Breast epithelium (tissue), 4 donors: ENCODE measurements at regions not wholly inside any gene's neighbourhood (a gene's known extent, or its start where the extent isn't known, plus 50 kb on each side); places are given as distances from the start of the nearest gene placed in this dataset.

Experiments
- DNase-seq, 2 donors: peaks; one replicate each; pipeline ENCODE4 v3.0.0-alpha.2; 2019; ENCODE audit warnings: low spot score in 2 of 2
- H3K27ac ChIP-seq, 2 donors: fragments of 200-600 bp; sonication (generic) in 1 of 2; one replicate each; pipeline ENCODE4 v1.5.1; 2016 to 2019; ENCODE audit warnings: mild to moderate bottlenecking in 1 of 2
- H3K27me3 ChIP-seq, 2 donors: fragments of 200-600 bp; sonication (generic) in 1 of 2; one replicate each; pipeline versions ENCODE4 v1.5.1 to v1.6.0; 2017 to 2019; ENCODE audit warnings: control low read depth in 1 of 2, mild to moderate bottlenecking in 1 of 2
- H3K36me3 ChIP-seq: fragments of 200-600 bp; one replicate; pipeline ENCODE4 v1.5.1; 2019
- H3K4me1 ChIP-seq, 2 donors: fragments of 200-600 bp; sonication (generic); one replicate each; pipeline ENCODE4 v1.5.1; 2016 to 2019; ENCODE audit warnings: control low read depth in 1 of 2
- H3K4me3 ChIP-seq, 3 donors: fragments of 200-600 bp; sonication (generic); 1 replicate in 2 of 3; 2 replicates in 1 of 3; pipeline ENCODE4 v1.5.1; 2016 to 2019; ENCODE audit warnings: mild to moderate bottlenecking in 3 of 3, moderate library complexity in 2 of 3
- H3K9me3 ChIP-seq, 2 donors: fragments of 200-600 bp; sonication (generic) in 1 of 2; one replicate each; pipeline ENCODE4 v1.5.1; 2016 to 2019; ENCODE audit warnings: control low read depth in 1 of 2
- CTCF ChIP-seq, 3 donors: fragments of 450-650 bp; IDR thresholded peaks; one replicate each; pipeline ENCODE4 v1.5.1; 2016 to 2017; ENCODE audit warnings: antibody characterized with exemption in 3 of 3, mild to moderate bottlenecking in 3 of 3, moderate library complexity in 3 of 3
- POLR2A ChIP-seq: fragments of 450-650 bp; IDR thresholded peaks from one replicate; pipeline ENCODE4 v1.6.1; 2016; ENCODE audit warnings: antibody characterized with exemption, mild to moderate bottlenecking, moderate library complexity
- POLR2AphosphoS5 ChIP-seq, 3 donors: sonication (generic); formaldehyde crosslinking; IDR thresholded peaks; one replicate each; pipeline ENCODE4 v1.6.1; 2017; ENCODE audit warnings: antibody characterized with exemption in 3 of 3
- intact Hi-C: fragments of 100-400 bp; cut with DNase I; formaldehyde crosslinking; loops from one replicate; pipeline ENCODE4 v1.15.1; 2023; ENCODE audit warnings: low total_unique reads

- H3K4me1 ChIP-seq: no peaks in the 10 kb centered on the region
- no peak overlapping the region for H3K27ac ChIP-seq
- H3K27me3 ChIP-seq: no peaks in the 10 kb centered on the region
- DNase-seq: no peak
- intact Hi-C loops: no loop called here
- H3K36me3 ChIP-seq: no peaks in the 10 kb centered on the region
- no peaks in the 10 kb centered on the region for H3K9me3 ChIP-seq
- TF ChIP-seq POLR2AphosphoS5 (IDR thresholded peaks at IDR 0.05) (no peak), CTCF (IDR thresholded peaks at IDR 0.05) (no peak), POLR2A (no peak)
- no peak overlapping the region for H3K4me3 ChIP-seq
Observed at GRCh38 chr6:50961611-50962010, 142.9 kb downstream of the TFAP2B start.

- no peak for DNase-seq
- no peak overlapping the region for H3K27ac ChIP-seq
- no peak for TF ChIP-seq POLR2A
- TF ChIP-seq POLR2AphosphoS5 (IDR thresholded peaks at IDR 0.05): no peak
- no peak for TF ChIP-seq CTCF (IDR thresholded peaks at IDR 0.05)
- H3K36me3 ChIP-seq: no peaks in the 10 kb centered on the region
- no peak overlapping the region for H3K4me3 ChIP-seq
- H3K27me3 ChIP-seq: no peaks in the 10 kb centered on the region
- H3K9me3 ChIP-seq: no peaks in the 10 kb centered on the region
- H3K4me1 ChIP-seq: no peaks in the 10 kb centered on the region
- intact Hi-C loops: no loop called here
Observed at GRCh38 chr6:50962213-50962759, 143.6 kb downstream of the TFAP2B start.

- TF ChIP-seq POLR2AphosphoS5 (IDR thresholded peaks at IDR 0.05) (no peak), POLR2A (no peak), CTCF (IDR thresholded peaks at IDR 0.05) (no peak)
- Histone ChIP-seq H3K27ac (no peak overlapping the region), H3K27me3 (no peaks in the 10 kb centered on the region), H3K4me1 (no peaks in the 10 kb centered on the region), H3K4me3 (no peak overlapping the region), H3K36me3 (no peaks in the 10 kb centered on the region), H3K9me3 (no peaks in the 10 kb centered on the region)
- intact Hi-C loops: no loop called here
- DNase-seq: no peak
Observed at GRCh38 chr6:50963952-50964351, 145.3 kb downstream of the TFAP2B start.

GRCh38 chr6:50965495-50965894 is 146.8 kb downstream of the TFAP2B start:
- DNase-seq: no peak
- no peaks in the 10 kb centered on the region for H3K36me3 ChIP-seq
- H3K4me3 ChIP-seq: no peak overlapping the region
- no peaks in the 10 kb centered on the region for H3K4me1 ChIP-seq
- no peaks in the 10 kb centered on the region for H3K27me3 ChIP-seq
- no peak overlapping the region for H3K27ac ChIP-seq
- H3K9me3 ChIP-seq: no peaks in the 10 kb centered on the region
- intact Hi-C loops: loop anchor here (5.0 kb wide), 1 partner anchor 42 kb away; no protein-coding TSS in a partner anchor
- TF ChIP-seq POLR2A: no peak
- TF ChIP-seq POLR2AphosphoS5 (IDR thresholded peaks at IDR 0.05): no peak
- no peak for TF ChIP-seq CTCF (IDR thresholded peaks at IDR 0.05)

- no peak for TF ChIP-seq POLR2A
- TF ChIP-seq CTCF (IDR thresholded peaks at IDR 0.05): no peak
- no peak for TF ChIP-seq POLR2AphosphoS5 (IDR thresholded peaks at IDR 0.05)
- intact Hi-C loops: loop anchor here (5.0 kb wide), 1 partner anchor 41 kb away; no protein-coding TSS in a partner anchor
Observed at GRCh38 chr6:50966532-50966931, 147.9 kb downstream of the TFAP2B start.

More at GRCh38 chr6:50966532-50966931, 147.9 kb downstream of the TFAP2B start:
- Histone ChIP-seq H3K36me3 (no peaks in the 10 kb centered on the region), H3K4me1 (no peaks in the 10 kb centered on the region), H3K9me3 (no peaks in the 10 kb centered on the region), H3K27ac (no peak overlapping the region), H3K27me3 (no peaks in the 10 kb centered on the region), H3K4me3 (no peak overlapping the region)
- DNase-seq: no peak
